Midbrain (tissue), 1 donor: ENCODE measurements at regions not wholly inside any gene's neighbourhood (a gene's known extent, or its start where the extent isn't known, plus 50 kb on each side); places are given as distances from the start of the nearest gene placed in this dataset.

Source experiments
- DNase-seq: peaks from one replicate; lab custom pipeline; 2025; lab: John Stamatoyannopoulos, UW

DNA sequence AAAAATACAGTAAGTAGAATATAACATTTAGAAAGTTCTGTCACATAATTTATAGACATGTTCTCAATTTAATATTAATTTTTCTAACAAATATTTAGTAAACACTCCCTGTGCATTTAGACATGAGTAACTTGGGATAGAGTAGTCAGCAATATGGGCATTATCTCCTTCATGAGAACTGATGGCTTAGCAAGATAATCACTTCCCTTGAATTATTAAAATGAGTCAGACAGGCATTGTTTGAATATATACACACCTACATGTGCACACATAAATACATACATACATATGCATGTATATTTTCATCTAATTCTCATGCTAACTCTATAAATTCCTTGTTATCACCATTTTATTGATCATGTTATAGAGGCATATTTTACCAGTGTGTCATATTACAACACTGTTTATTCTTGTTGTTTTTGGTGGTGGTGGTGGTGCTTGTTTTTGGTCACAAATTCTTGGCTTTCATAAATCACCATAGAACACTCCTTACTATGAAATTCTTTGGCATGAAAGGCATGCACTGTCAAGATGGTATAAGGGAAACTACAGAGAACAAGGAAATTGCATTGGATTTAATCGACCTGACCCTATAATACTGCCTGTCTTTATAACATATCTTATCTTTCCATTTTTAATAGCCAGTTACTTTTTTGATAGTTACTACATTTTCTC, 434.5 kb upstream of the MANEA start:
- no peak for DNase-seq

DNA sequence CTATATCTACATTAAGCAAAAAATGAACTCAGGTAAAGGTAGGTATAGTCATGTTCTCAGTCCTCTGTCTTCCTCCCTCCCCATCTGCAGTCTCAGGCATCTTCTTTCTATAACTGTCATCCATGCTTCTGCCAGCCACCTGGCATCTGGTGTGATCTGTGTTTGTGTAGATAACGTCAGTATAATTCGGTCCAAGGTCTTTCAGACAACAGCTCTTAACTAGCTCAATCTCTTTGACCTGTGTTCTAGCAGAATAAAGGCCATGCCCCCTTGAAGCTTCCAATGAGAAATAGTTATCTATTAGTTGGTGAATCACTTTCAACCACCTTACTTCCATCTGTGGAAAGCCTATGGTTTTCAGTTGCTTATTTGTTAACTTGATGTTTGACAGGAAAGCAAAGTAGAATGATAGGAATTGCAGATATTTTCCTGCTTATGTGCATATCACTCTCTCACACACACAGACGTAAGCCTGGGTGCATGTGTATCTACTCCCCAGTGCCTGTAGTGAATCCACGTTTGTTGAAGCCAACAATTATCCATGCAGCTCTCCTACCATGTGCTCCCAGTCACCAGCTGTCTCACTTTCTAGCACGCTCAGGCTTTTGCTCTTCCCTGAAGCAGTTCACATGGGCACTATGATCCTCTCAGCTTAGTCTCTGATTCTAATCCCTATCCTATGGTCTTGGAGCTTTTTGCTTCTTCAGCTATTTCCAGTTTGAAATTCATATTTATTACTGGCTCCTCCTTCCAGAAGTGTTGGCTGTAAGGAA, 433.7 kb upstream of the MANEA start:
- DNase-seq = no peak

DNA sequence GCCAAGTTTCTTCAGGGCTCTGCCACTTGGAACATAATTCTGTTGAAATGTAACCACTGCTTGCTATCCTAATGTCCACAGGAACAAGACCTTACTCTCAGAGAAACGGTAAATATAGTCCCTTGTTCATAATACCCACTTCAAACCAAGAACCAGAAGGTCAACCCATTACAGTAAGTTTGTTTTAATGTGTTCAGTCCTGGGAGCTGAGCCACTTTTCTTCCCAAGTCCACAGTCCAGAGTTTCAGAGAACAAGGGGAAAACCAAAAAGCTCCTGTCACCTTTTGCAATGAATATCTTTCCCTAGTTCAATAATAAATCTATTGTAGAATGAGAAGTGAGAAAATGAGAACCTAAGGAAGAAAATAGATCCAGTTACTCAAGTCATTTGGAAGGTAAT, 431.9 kb upstream of the MANEA start:
- DNase-seq = no peak

DNA sequence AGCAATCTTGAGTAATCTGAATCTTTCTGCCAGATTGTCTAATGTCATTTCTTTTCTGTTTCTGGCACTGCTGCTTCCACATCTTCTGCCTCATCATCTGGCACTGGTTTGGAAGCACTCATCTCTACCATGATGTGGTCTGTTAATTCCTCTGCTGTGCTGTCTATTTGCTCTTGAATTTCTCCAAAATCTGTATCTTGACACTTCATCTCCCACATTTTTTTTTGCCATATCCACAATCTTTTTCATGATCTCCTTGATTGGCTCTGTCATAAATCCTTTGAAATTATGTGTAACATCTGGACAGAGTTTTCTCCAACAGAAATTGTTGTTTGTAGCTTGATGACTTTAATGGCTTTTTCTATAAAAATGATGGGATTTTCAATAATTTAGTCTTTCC, 417.8 kb upstream of the MANEA start:
- no peak for DNase-seq

DNA sequence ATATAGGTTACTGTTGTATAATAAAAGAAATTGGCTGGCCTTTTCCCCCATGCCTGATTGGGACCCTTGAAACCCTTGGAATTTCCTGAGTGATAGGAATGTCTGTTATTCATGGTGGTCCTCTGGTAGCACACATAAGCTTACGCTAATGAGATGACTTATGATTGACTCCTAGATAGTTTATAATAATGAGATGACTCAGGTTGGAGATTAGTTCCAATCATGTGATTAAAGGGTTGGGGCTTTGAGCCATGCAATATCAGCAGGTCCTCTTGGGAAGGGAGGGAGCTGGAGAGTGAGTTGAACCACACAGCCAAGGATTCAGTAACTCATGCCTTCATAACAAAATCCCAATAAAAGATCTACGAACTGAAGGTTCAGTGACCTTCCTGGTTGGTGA, 407.6 kb upstream of the MANEA start:
- DNase-seq = no peak

DNA sequence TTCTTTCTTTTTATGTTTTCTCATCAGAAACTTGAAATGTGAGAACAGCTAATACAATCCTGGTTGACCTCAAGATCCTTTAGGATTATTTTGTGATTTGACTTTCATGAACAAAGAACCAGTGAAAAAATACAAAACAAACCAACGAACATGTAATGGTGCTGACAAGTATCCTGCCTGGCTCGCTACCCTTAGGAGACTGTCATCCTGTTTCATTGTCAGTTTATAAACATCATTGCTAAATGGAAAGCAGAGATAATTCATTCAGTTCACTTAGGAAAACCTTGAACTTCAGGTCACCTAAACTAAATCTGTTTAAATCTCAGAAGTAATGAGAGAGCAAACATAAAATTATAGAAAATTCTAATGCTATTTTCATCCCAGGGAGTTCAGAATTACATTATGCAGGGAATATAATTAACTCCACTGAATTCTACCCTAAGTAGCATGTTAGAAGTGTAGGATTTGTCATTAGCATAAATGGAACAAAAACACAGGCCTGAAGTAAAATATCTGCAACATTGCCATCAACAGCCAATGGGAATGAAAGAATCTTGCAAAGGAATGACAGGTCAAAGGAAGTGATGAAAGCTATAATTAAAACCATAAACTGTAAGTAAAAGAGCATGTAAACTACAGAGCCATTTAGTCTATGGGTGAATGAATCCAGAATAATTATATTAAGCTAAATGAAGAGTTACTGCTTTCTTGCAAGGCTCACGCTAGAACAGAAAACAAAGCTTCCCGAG, 401.2 kb upstream of the MANEA start:
- DNase-seq = no peak

DNA sequence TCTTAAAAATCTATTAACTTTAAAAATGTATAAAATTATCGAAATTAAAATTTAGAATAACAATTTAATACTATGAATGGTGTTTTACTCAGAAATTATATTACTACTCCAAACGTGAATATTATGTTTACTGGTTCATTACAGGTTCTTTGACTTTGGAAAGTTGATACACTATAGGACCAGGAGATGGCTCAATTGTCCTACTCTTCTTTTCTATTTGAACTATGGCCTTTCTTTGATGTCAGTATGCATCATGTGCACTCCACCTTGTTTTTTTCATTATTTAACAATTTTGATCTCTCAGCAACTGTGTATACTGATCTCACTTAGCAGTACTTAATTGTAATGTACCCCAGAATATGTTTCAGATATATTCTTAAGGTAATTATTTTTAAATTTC, 391.5 kb upstream of the MANEA start:
- no peak for DNase-seq

DNA sequence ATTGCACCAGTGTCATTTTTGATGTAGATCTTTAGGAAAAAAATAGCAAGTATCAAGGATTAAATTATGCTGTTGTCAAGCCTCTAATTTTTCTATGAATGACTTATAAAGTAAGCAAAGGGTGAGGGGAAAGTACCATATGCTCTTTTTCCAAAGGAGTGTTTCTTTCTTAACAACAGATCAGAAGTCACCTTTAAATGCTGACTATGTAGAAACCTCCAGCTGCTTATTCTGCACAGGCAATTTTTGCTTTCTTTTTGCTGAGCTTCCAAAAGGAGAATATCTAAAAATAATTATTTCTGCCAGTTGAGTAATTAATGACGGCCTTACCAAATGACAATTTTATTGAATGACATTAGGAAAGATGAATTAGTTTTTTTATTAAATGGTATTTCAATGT, 390.6 kb upstream of the MANEA start:
- no peak for DNase-seq

DNA sequence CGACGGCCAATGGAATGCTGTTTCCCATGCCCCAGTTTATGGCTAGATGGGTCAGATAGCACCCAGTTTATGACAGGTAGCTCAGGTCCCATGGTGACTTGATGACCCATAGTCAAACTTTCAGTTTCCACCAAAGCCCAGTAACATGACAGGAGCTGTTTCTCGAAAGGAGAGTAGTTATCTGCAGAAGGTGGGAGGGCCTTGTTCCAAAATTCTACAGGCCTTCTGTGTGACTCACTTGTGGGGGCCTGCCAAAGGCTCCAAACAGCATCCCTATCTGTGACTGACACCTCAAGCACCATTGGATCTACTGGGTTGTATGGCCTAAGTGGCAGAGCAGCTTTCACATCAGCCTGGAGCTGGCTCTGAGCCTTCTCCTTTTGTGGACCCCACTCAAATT, 379.7 kb upstream of the MANEA start:
- no peak for DNase-seq

DNA sequence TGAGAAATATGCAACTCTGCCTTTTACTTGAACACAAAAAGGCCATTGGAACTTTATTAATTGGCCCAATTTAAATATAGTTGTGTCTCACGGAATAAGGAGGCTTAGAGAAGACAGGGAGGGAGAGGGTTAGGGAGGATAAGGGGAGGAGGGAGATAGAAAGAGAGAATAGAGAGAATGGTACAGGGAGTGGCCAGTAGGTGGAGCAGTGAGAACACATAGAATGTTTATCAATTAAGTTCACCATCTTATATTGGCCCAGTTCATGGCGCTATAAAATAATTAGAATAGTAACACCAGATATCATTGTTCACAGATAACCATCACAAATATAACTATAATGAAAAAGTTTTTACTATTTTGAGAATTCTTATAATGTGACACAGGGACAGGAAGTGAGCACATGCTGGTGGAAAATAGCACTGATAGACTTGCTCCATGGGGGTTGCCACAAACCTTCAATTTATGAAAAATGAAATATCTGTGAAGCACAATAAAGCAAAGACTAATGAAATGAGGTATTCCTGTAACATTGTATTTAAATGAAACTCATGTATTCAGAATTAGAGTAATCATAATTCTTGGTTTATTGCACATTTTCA, 374.1 kb upstream of the MANEA start:
- DNase-seq = peak; percentile 16

DNA sequence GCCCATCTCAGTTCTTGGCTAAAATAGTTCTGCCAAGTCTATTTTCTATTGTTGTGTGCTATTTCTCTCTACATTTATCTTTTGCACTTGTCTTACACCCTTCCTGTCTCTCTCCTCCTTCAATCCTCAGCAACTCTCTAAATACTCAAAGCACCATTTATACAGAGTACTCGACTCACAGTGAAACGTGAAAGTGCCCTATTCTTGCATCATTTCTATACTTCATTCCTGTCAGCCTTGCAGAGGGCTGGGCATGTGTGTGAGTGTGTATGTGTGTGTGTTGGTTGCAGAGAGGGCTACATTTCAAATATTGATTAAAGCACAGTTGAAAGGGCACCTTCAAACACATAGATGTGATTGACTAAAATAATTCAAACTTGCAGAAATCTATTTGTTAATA, 373.2 kb upstream of the MANEA start:
- DNase-seq = no peak

DNA sequence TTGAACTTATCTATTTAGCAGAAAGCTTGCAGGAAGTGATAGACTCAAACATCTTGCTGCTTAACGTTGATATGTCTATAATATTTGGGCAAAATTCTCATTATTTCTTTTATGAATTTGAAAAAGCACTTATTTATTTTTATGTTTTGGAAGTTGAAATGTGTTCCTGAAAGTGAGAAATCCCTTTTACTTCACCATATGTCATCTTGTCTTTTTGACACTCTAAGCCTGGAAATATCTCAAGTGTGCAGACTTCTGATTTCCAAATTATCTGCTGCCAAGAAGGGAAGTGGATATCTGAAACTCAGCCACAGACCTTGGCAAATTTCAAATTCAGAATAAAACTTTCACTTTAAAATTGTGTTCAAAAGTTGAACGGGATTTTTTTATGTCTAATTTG, 368.7 kb upstream of the MANEA start:
- no peak for DNase-seq

DNA sequence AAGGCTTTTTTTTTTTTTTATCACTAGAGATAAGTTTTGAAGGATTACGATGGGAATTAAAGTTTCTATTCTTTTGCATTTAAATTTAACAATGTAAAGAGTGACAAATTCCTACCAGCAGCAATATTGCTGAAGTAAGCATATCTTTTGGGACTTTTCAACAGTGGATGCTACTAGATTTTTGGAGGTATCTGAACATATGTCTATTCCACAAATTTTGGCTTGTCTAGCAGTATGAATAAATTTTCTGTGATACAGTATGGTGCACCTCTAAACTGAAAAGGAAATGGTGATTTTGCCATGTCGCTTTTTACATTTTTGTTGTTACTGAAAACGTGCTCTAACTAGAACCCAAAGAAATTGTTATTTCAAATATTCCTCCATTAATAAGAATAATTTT, 368.3 kb upstream of the MANEA start:
- no peak for DNase-seq

DNA sequence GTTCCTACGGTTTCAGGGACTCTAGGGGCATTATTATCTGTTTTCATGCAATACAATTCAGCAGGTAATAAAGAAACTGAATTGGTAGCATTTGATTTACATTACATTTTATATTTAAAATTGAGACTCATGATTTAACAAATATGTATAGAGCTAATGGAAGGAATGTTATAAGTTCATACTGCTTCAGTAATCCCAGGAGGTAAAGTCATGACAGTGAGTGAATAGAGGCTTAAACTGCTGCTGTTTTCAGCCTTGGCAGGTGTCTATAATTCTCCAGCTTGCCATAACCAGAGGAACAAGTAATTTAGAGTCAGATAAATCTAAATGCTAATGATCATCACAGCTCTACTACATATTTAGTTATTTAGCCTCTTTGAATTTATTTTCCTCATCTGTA, 360.8 kb upstream of the MANEA start:
- DNase-seq = no peak

DNA sequence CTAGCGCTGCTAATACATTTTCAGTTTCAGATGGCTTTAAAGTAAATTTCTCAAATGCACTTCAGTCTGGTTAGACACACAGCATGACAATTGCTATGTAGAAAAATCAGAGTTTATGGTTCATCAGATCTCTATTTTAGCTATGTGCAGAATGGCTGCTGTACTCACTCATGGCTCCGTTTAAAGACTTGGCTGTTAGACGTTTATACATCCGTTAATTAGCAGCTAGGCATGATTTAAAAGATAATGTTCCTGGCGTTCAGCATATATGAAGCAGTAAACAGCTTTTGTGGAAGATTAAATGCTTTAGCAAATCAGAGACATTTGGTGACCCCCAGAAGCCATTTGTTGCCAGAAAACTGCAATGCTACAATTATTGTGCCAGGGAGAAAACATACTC, 350.0 kb upstream of the MANEA start:
- DNase-seq = no peak

DNA sequence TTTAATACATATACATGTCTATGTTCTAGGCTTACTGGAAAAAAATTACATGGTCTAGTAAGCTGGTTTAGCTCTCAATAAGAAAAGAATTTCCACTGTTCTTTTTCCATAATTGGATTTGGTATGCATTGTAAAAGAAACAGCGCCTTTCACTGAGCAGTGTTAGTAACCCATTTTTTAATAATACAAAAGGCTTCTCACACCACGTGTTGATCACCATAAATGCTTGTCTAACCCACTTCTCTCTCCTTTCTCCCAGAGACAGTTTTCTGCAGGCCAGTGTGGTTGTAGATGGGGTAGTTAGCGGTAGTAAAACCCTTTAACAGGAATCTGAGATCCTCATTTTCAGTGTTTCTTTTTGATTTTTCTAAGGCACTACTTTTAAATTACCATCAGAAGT, 348.7 kb upstream of the MANEA start:
- no peak for DNase-seq

DNA sequence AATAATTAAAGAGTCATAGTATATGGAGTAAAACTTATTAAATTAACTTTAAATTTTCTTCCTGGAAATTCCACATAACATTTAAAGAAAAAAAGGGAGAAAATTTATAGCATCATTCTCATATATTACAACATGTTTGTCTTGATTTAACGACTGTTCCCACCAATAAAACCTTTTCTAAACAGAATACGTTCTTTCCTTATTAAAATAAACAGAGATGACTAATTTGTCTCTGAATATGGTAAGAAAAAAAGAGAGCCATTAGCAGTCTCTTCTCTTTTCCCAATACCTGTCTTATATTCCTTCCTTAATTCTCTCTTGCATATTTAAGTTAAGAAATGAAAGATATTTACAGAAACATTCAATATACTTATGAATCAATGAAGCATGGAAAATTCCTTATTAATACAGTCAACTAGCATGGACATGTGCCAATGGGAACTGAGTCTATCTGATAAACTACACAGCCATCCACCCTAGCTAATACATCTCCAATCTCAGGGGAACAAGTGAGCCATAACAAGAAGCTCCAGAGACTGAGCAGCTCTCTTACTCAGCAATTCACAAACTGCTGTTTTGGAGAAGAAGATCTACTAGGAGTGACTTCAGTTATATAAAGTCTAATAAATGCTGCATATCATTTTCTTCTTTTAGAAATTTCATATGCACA, 347.1 kb upstream of the MANEA start:
- no peak for DNase-seq

DNA sequence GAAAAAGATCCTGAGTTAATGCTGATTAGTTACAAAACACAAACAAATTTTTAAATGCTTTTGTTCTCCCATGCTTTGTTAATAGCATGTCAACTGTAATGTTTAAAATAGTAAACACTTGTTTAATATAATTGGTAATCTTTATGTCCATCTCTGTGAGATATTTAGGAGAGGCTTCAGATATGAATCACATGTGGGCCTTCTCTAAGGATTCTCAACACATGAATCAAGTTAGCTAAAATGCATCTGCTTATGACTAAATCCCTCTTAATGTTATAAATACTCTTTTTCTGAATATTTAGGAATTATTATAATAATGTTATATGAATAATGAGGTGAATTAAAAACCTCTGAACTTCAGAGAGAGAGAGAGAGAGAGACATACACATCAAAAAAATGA, 345.9 kb upstream of the MANEA start:
- DNase-seq = no peak

DNA sequence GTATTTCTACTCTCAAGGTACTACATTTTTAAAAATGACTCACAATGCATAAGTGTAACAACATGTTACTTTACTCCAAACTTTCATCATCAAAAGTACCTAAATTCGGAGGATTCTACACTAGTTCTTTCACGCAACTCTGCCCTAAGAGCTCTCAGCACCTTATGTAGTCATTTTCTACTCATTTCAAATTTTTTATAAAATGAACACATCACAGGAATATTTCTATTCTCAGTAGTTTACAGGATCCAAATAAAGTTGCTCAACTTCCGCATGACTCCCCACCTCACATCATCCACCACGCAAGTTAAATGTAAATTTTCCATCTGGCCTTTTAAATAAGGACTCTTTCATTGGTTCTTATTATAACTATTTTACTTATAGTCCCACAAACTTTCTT, 344.9 kb upstream of the MANEA start:
- no peak for DNase-seq

DNA sequence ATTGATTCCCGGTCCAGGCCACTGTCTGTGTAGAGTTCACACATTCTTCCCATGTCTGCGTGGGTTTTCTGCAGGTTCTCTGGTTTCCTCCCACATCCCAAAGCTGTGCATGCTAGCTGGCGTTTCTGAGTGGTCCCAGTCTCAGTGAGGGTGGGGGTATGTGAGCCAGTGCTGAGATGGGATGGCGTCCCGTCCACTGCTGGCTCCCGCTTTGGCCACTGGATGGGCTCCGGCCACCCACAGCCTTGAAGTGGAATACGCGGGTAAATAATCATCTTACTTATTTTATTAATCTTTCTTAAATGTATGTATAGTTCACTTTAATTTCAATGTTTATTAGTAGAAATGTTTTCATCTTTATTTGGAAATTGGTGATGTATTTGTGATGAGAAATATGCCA, 343.5 kb upstream of the MANEA start:
- no peak for DNase-seq

DNA sequence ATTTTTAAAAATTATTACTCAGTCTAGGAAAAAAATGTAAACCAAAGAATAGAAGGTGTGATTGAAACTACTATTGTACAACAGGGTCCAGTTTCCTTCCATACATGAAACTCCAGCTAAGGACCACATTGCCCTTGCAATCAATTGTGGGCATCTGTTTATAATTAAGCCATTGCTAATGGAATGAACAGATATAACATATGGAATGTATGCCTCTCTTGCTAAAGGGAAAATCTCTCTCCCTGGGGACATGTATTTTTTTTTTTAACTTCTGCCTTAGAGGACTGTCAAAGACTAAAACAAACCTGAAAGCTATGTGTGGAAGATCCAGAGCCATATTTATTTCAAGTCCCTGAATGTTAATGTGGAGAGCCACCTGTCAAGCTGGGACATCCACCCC, 336.8 kb upstream of the MANEA start:
- DNase-seq = no peak

DNA sequence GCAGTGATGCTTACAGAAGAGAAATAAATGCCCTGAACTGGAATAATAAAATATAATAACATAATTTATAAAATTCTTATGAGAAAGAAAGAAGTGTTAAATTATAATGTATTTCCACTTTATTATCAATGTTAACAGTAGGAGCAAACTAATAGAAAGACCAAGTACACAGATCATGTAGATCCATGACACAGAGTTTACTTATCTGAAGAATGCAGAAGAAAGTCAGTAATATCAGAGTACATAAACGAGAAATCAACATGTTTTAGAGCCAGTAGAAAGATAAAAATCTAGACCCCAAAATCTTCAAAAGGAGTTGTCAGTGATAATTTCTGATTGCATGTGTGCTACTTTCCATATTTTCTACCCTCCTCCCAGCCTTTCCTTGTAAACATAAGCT, 334.8 kb upstream of the MANEA start:
- DNase-seq = no peak
